ENCODE measurements at regions not wholly inside any gene's neighbourhood (a gene's known extent, or its start where the extent isn't known, plus 50 kb on each side); places are given as distances from the start of the nearest gene placed in this dataset.

GRCh38 chr7:97298561-97298960 is 181.1 kb downstream of the SDHAF3 start:
- no peaks in the 10 kb centered on the region for H3K4me1 ChIP-seq (ENCODE audit: control insufficient read depth in 1 of 2, insufficient read depth in 2 of 2, low read length in 2 of 2)
- no peak for DNase-seq
- H3K4me2 ChIP-seq (replicated peaks; ENCODE audit: extremely low read depth, low read length, poor library complexity, severe bottlenecking), result no peak overlapping the region
- no peak overlapping the region for H2AFZ ChIP-seq (ENCODE audit: insufficient read depth, low read depth, low read length, poor library complexity, severe bottlenecking)
- WGBS (ENCODE audit: insufficient coverage), result 92% methylated on average over 2 of the region's 2 CpGs
- no peak overlapping the region for H3K9ac ChIP-seq (ENCODE audit: insufficient read depth, low read length, poor library complexity, severe bottlenecking)
- no peaks in the 10 kb centered on the region for H3K36me3 ChIP-seq (replicated peaks in 1 of 2; ENCODE audit: control insufficient read depth in 1 of 2, insufficient read depth in 2 of 2, low read length in 2 of 2)
- Mint-ChIP-seq H3K4me3 (no peak overlapping the region), H3K9me3 (peaks cover 0 to 7% (median 0%) of the 10 kb centered on the region in 7 donors), H3K4me1 (no peaks in the 10 kb centered on the region), H3K36me3 (no peaks in the 10 kb centered on the region), H3K27me3 (ENCODE audit: low read depth in 3 of 3) (peaks cover 0 to 4% (median 0%) of the 10 kb centered on the region in 3 donors), H3K27ac (no peak overlapping the region)
- H3K27ac ChIP-seq (ENCODE audit: low read depth in 1 of 2, low read length in 2 of 2), result no peak overlapping the region
- no peak for TF ChIP-seq CTCF (IDR thresholded peaks at IDR 0.05)
- no peak overlapping the region for H3K4me3 ChIP-seq (replicated peaks in 1 of 3; ENCODE audit: low read depth in 2 of 3, low read length in 3 of 3)
- intact Hi-C loops (cut with micrococcal nuclease), result no loop called here
- H3K79me2 ChIP-seq (ENCODE audit: insufficient read depth, low read length), result no peaks in the 10 kb centered on the region
- H4K20me1 ChIP-seq (ENCODE audit: insufficient read depth, low read length), result no peaks in the 10 kb centered on the region
- H3K27me3 ChIP-seq (ENCODE audit: control insufficient read depth in 2 of 2, insufficient read depth in 2 of 2, low read length in 2 of 2), result no peaks in the 10 kb centered on the region
- no peaks in the 10 kb centered on the region for H3K9me3 ChIP-seq (replicated peaks in 1 of 2; ENCODE audit: control insufficient read depth in 1 of 2, insufficient read depth in 1 of 2, low read length in 2 of 2)

GRCh38 chr7:97305589-97305988 is 188.1 kb downstream of the SDHAF3 start:
- Histone ChIP-seq H3K9me3 (replicated peaks in 1 of 2; ENCODE audit: control insufficient read depth in 1 of 2, insufficient read depth in 1 of 2, low read length in 2 of 2) (peaks cover 0 to 6% of the 10 kb centered on the region in 2 donors), H2AFZ (ENCODE audit: insufficient read depth, low read depth, low read length, poor library complexity, severe bottlenecking) (no peak overlapping the region), H3K27me3 (ENCODE audit: control insufficient read depth in 2 of 2, insufficient read depth in 2 of 2, low read length in 2 of 2) (no peaks in the 10 kb centered on the region), H3K4me1 (ENCODE audit: control insufficient read depth in 1 of 2, insufficient read depth in 2 of 2, low read length in 2 of 2) (no peaks in the 10 kb centered on the region), H3K27ac (ENCODE audit: low read depth in 1 of 2, low read length in 2 of 2) (no peak overlapping the region), H3K4me2 (replicated peaks; ENCODE audit: extremely low read depth, low read length, poor library complexity, severe bottlenecking) (no peak overlapping the region), H4K20me1 (ENCODE audit: insufficient read depth, low read length) (no peaks in the 10 kb centered on the region), H3K79me2 (ENCODE audit: insufficient read depth, low read length) (no peaks in the 10 kb centered on the region), H3K9ac (ENCODE audit: insufficient read depth, low read length, poor library complexity, severe bottlenecking) (no peak overlapping the region), H3K36me3 (replicated peaks in 1 of 2; ENCODE audit: control insufficient read depth in 1 of 2, insufficient read depth in 2 of 2, low read length in 2 of 2) (no peaks in the 10 kb centered on the region), H3K4me3 (replicated peaks in 1 of 3; ENCODE audit: low read depth in 2 of 3, low read length in 3 of 3) (no peak overlapping the region)
- intact Hi-C loops (cut with micrococcal nuclease), result no loop called here
- TF ChIP-seq CTCF (IDR thresholded peaks at IDR 0.05), result no peak
- Mint-ChIP-seq H3K9me3 (peaks cover 2 to 10% (median 5%) of the 10 kb centered on the region in 7 donors), H3K27me3 (ENCODE audit: low read depth in 3 of 3) (no peaks in the 10 kb centered on the region), H3K4me3 (no peak overlapping the region), H3K4me1 (no peaks in the 10 kb centered on the region), H3K36me3 (no peaks in the 10 kb centered on the region), H3K27ac (no peak overlapping the region)
- DNase-seq, result no peak
- 81% methylated on average over 6 of the region's 8 CpGs for WGBS (ENCODE audit: insufficient coverage)

All from CD14-positive monocyte (primary cell).